Panc1 (cell line): ENCODE measurements at regions not wholly inside any gene's neighbourhood (a gene's known extent, or its start where the extent isn't known, plus 50 kb on each side); places are given as distances from the start of the nearest gene placed in this dataset.
"Not testable (repeated sequence)": the region's sequence is repeated elsewhere in the genome, so short reads cannot be mapped to it uniquely, and the experiment has no call there.

Experiments
- ATAC-seq: fragments of 200-7000 bp; cut with Tn5 transposase; 2 replicates; pipeline ENCODE4 v1.9.1; 2020; ENCODE audit warnings: mild to moderate bottlenecking, moderate library complexity
- BruUV-seq: library from RNA; stranded (reverse); fragments of 400-500 nt; replicated peaks from 2 replicates; lab custom pipeline; 2021; lab: Mats Ljungman, UMichigan
- CTCF ChIA-PET: fragments of 300-600 bp; sonication (Branson Sonifier 250); formaldehyde crosslinking; loops from one replicate; lab custom pipeline; 2022; ENCODE audit warnings: antibody characterized with exemption; lab: Charles Lee
- POLR2A ChIA-PET: fragments of 300-600 bp; sonication (Branson Sonifier 250); formaldehyde crosslinking; loops from one replicate; lab custom pipeline; 2022; ENCODE audit warnings: antibody characterized with exemption; lab: Charles Lee
- DNase-seq: peaks from one replicate; pipeline ENCODE4 v3.0.0-alpha.2; 2010; ENCODE audit warnings: low read depth, low spot score
- H3K27ac ChIP-seq: 2 replicates; pipeline ENCODE4 v1.5.1; 2011; ENCODE audit warnings: mild to moderate bottlenecking, low read length, inconsistent platforms
- H3K27me3 ChIP-seq: fragments of 200-500 bp; sonication (Bioruptor generic); 2 replicates; pipeline ENCODE4 v1.6.0; 2014; ENCODE audit warnings: low read length, inconsistent platforms; ENCODE audit not compliant: control insufficient read depth, insufficient read depth
- H3K36me3 ChIP-seq: fragments of 200-500 bp; sonication (Bioruptor generic); 2 replicates; pipeline ENCODE4 v1.5.1; 2014; ENCODE audit warnings: inconsistent platforms, mild to moderate bottlenecking, low read length, moderate library complexity; ENCODE audit not compliant: control insufficient read depth, insufficient read depth
- H3K4me1 ChIP-seq: 2 replicates; pipeline ENCODE4 v1.5.1; 2011; ENCODE audit warnings: inconsistent platforms, mild to moderate bottlenecking, low read length, moderate library complexity; ENCODE audit not compliant: control insufficient read depth, insufficient read depth
- H3K4me3 ChIP-seq, 2 experiments: 2 replicates each; pipeline ENCODE4 v1.5.1; 2011 to 2012; ENCODE audit warnings: low read depth in 2 of 2, low read length in 2 of 2, mild to moderate bottlenecking in 2 of 2, inconsistent platforms in 1 of 2, moderate library complexity in 1 of 2
- H3K9me3 ChIP-seq: fragments of 200-500 bp; sonication (Bioruptor generic); 2 replicates; pipeline ENCODE4 v1.5.1; 2014; ENCODE audit warnings: low read depth, mild to moderate bottlenecking, inconsistent platforms, low read length, moderate library complexity; ENCODE audit not compliant: control insufficient read depth, insufficient read depth
- CTCF ChIP-seq: fragments of 450-650 bp; IDR thresholded peaks from 2 replicates; pipeline ENCODE4 v1.5.1; 2017; ENCODE audit warnings: mild to moderate bottlenecking
- POLR2AphosphoS5 ChIP-seq: IDR thresholded peaks from 2 replicates; pipeline ENCODE4 v1.6.1; 2012; ENCODE audit warnings: mild to moderate bottlenecking, low read depth, low read length, moderate library complexity
- REST ChIP-seq, 2 experiments: IDR thresholded peaks; 2 replicates each; pipeline ENCODE4 v1.6.1; 2011 to 2012; ENCODE audit warnings: low read depth in 2 of 2, control low read depth in 1 of 2, low read length in 1 of 2, mild to moderate bottlenecking in 1 of 2, moderate library complexity in 1 of 2; ENCODE audit not compliant: insufficient read depth in 1 of 2
- SIN3A ChIP-seq: IDR thresholded peaks from 2 replicates; pipeline ENCODE4 v1.6.1; 2012; ENCODE audit warnings: low read depth, mild to moderate bottlenecking, low read length, moderate library complexity, borderline replicate concordance; ENCODE audit not compliant: insufficient read depth
- TCF7L2 ChIP-seq: IDR thresholded peaks from 2 replicates; pipeline ENCODE4 v1.6.1; 2011; ENCODE audit warnings: mild to moderate bottlenecking, low read depth, low read length, inconsistent platforms
- in situ Hi-C: cut with HindIII; loops from 2 replicates; pipeline ENCODE4 v1.10.0; 2016; ENCODE audit warnings: low sequenced_read_pairs, low pct_unique_long_range_greater_than_20kb
- intact Hi-C: fragments of 100-400 bp; cut with micrococcal nuclease; formaldehyde crosslinking; loops from one replicate; pipeline ENCODE4 v1.10.0; 2022; ENCODE audit not compliant: unreplicated experiment

GRCh38 chr1:38651669-38652068 is 207.9 kb downstream of the RRAGC start:
- H3K4me1 ChIP-seq, result no peaks in the 10 kb centered on the region
- H3K27me3 ChIP-seq, result no peaks in the 10 kb centered on the region; the same call in 1 of the 2 replicates
- intact Hi-C loops, result no loop called here
- H3K27ac ChIP-seq, result no peak overlapping the region
- in situ Hi-C loops, result no loop called here
- no peaks in the 10 kb centered on the region for H3K9me3 ChIP-seq
- no peak overlapping the region for H3K4me3 ChIP-seq
- ChIA-PET CTCF (no interaction called here), POLR2A (interaction anchor here (0.6 kb wide), 1 partner anchor 292 kb away, joined by 7 read pairs; no protein-coding TSS in a partner anchor)
- DNase-seq, result no peak
- ATAC-seq, result no peak
- H3K36me3 ChIP-seq, result no peaks in the 10 kb centered on the region
- TF ChIP-seq TCF7L2, result no peak
- no peak for TF ChIP-seq CTCF
- TF ChIP-seq SIN3A, result no peak
- no peak for TF ChIP-seq POLR2AphosphoS5
- TF ChIP-seq REST (IDR thresholded peaks at IDR 0.05; ENCODE audit: insufficient read depth in 1 of 2, low read depth in 2 of 2, low read length in 1 of 2), result no peak
- BruUV-seq, result no TSS peak

GRCh38 chr1:38648417-38648816 is 211.2 kb downstream of the RRAGC start:
- Histone ChIP-seq H3K36me3 (no peaks in the 10 kb centered on the region), H3K4me1 (no peaks in the 10 kb centered on the region), H3K9me3 (no peaks in the 10 kb centered on the region), H3K4me3 (no peak overlapping the region), H3K27ac (no peak overlapping the region), H3K27me3 (no peaks in the 10 kb centered on the region)
- intact Hi-C loops, result no loop called here
- in situ Hi-C loops, result no loop called here
- ATAC-seq (no peak), DNase-seq (no peak)
- BruUV-seq, result no TSS peak
- ChIA-PET CTCF (interaction anchor here (0.6 to 0.7 kb wide), 2 partner anchors 12 to 860 kb away, joined by 3 to 9 read pairs; no protein-coding TSS in a partner anchor), POLR2A (no interaction called here)
- no peak for TF ChIP-seq TCF7L2
- TF ChIP-seq POLR2AphosphoS5, result no peak
- TF ChIP-seq REST (IDR thresholded peaks at IDR 0.05; ENCODE audit: insufficient read depth in 1 of 2, low read depth in 2 of 2, low read length in 1 of 2), result no peak
- TF ChIP-seq CTCF, result no peak
- TF ChIP-seq SIN3A, result no peak

GRCh38 chr1:38647341-38647740 is 212.2 kb downstream of the RRAGC start:
- POLR2A ChIA-PET, H3K36me3 ChIP-seq, CTCF ChIA-PET, H3K27ac ChIP-seq, ATAC-seq, H3K27me3 ChIP-seq, H3K9me3 ChIP-seq, intact Hi-C loops, BruUV-seq, H3K4me3 ChIP-seq, H3K4me1 ChIP-seq, in situ Hi-C loops, DNase-seq: not testable (repeated sequence)
